Stimulated activated CD4-positive, alpha-beta T cell treated with anti-CD3 and anti-CD28 coated beads, Interleukin-15, amount 100 ng/mL, for 24 hours (primary cell): ENCODE measurements at regions not wholly inside any gene's neighbourhood (a gene's known extent, or its start where the extent isn't known, plus 50 kb on each side); places are given as distances from the start of the nearest gene placed in this dataset.

ENCODE experiments used
- DNase-seq: peaks from one replicate; pipeline ENCODE4 v3.0.0-alpha.2; 2020

GRCh38 chr15:53296603-53297002 lies 462.9 kb downstream of the WDR72 start:
- DNase-seq: no peak

GRCh38 chr15:53295574-53295973 lies 463.9 kb downstream of the WDR72 start:
- no peak for DNase-seq

GRCh38 chr15:53288542-53288941 lies 470.9 kb downstream of the WDR72 start:
- DNase-seq: no peak

GRCh38 chr15:53274630-53275029 lies 484.5 kb upstream of the ONECUT1 start:
- DNase-seq: no peak

- no peak for DNase-seq
Measured at GRCh38 chr15:53272116-53272515, 482.0 kb upstream of the ONECUT1 start.

GRCh38 chr15:53266176-53266575 lies 476.0 kb upstream of the ONECUT1 start:
- no peak for DNase-seq

- DNase-seq: no peak
Measured at GRCh38 chr15:53260647-53261046, 470.5 kb upstream of the ONECUT1 start.

- no peak for DNase-seq
Measured at GRCh38 chr15:53256457-53256856, 466.3 kb upstream of the ONECUT1 start.

- no peak for DNase-seq
Measured at GRCh38 chr15:53256043-53256442, 465.9 kb upstream of the ONECUT1 start.

- DNase-seq: no peak
Measured at GRCh38 chr15:53251996-53252395, 461.9 kb upstream of the ONECUT1 start.

- no peak for DNase-seq
Measured at GRCh38 chr15:53251523-53251922, 461.4 kb upstream of the ONECUT1 start.

- DNase-seq: no peak
Measured at GRCh38 chr15:53247041-53247708, 457.0 kb upstream of the ONECUT1 start.

GRCh38 chr15:53246404-53246803 lies 456.3 kb upstream of the ONECUT1 start:
- DNase-seq: no peak

- DNase-seq: no peak
Measured at GRCh38 chr15:53233801-53234200, 443.7 kb upstream of the ONECUT1 start.

- DNase-seq: no peak
Measured at GRCh38 chr15:53230473-53230872, 440.3 kb upstream of the ONECUT1 start.

GRCh38 chr15:53226559-53226958 lies 436.4 kb upstream of the ONECUT1 start:
- DNase-seq: no peak

- DNase-seq: no peak
Measured at GRCh38 chr15:53225781-53226180, 435.6 kb upstream of the ONECUT1 start.

GRCh38 chr15:53224371-53224770 lies 434.2 kb upstream of the ONECUT1 start:
- no peak for DNase-seq

GRCh38 chr15:53223815-53224214 lies 433.7 kb upstream of the ONECUT1 start:
- no peak for DNase-seq

- DNase-seq: no peak
Measured at GRCh38 chr15:53218666-53219580, 428.8 kb upstream of the ONECUT1 start.

GRCh38 chr15:53216036-53216435 lies 425.9 kb upstream of the ONECUT1 start:
- DNase-seq: no peak

GRCh38 chr15:53213336-53213735 lies 423.2 kb upstream of the ONECUT1 start:
- no peak for DNase-seq

GRCh38 chr15:53212785-53213184 lies 422.6 kb upstream of the ONECUT1 start:
- DNase-seq: no peak

GRCh38 chr15:53210653-53211052 lies 420.5 kb upstream of the ONECUT1 start:
- DNase-seq: no peak
